DND-41 (cell line): ENCODE measurements at regions not wholly inside any gene's neighbourhood (a gene's known extent, or its start where the extent isn't known, plus 50 kb on each side); places are given as distances from the start of the nearest gene placed in this dataset.

ENCODE experiments used
- EZH2 ChIP-seq: IDR thresholded peaks from 3 replicates; pipeline ENCODE4 v1.6.1; 2012; ENCODE audit warnings: borderline replicate concordance, low read depth, mild to moderate bottlenecking, moderate library complexity, low read length, inconsistent platforms; ENCODE audit not compliant: severe bottlenecking
- TF ChIP-seq, protein P1 (sequence below): IDR thresholded peaks from 2 replicates; pipeline ENCODE4 v1.5.1; 2012; ENCODE audit warnings: borderline replicate concordance, low read length, moderate library complexity, mild to moderate bottlenecking; ENCODE audit not compliant: poor library complexity, severe bottlenecking; ENCODE audit errors: extremely low read depth

DNA sequence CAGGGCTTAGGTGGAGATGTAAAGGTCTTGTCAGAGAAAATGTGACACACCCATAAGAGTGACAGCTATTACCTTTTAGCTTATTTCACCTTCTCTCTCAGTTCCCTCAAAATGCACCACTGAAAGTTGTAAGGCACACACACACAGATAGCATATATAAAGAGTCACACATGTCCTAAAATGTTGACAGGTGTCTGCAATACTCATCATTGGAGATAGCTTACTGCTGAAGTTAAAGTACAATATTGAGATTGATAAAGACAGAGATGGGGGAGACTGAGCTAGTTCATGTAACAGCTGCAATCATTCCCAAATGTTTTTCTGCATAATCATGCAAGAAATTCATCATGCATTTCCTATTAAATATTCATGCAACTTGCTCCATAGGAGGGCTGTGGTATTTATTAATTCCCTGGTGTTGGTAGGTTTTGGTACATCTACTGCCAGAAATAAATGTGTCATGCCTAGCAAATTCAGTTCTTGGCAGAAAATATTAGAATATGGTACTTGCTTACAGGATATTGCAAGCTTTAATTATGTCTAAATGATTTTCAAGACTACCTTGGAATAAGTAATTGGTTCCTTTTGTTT is 118.8 kb upstream of the RBMS1 start:
- TF ChIP-seq, protein P1, sequence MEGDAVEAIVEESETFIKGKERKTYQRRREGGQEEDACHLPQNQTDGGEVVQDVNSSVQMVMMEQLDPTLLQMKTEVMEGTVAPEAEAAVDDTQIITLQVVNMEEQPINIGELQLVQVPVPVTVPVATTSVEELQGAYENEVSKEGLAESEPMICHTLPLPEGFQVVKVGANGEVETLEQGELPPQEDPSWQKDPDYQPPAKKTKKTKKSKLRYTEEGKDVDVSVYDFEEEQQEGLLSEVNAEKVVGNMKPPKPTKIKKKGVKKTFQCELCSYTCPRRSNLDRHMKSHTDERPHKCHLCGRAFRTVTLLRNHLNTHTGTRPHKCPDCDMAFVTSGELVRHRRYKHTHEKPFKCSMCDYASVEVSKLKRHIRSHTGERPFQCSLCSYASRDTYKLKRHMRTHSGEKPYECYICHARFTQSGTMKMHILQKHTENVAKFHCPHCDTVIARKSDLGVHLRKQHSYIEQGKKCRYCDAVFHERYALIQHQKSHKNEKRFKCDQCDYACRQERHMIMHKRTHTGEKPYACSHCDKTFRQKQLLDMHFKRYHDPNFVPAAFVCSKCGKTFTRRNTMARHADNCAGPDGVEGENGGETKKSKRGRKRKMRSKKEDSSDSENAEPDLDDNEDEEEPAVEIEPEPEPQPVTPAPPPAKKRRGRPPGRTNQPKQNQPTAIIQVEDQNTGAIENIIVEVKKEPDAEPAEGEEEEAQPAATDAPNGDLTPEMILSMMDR = no peak
- TF ChIP-seq EZH2 = no peak
